ENCODE measurements at regions not wholly inside any gene's neighbourhood (a gene's known extent, or its start where the extent isn't known, plus 50 kb on each side); places are given as distances from the start of the nearest gene placed in this dataset.

GRCh38 chr22:49613511-49614270, 214.0 kb downstream of the BRD1 start:
- H3K4me1 ChIP-seq: peaks cover 0 to 21% (median 18%) of the 10 kb centered on the region in 10 experiments; a peak in 16 of 20 replicates
- H4K20me1 ChIP-seq: peaks cover 0 to 63% (median 17%) of the 10 kb centered on the region in 11 experiments; a peak in 14 of 22 replicates
- no peak overlapping the region for H3K9ac ChIP-seq
- peaks cover 20 to 43% (median 31%) of the 10 kb centered on the region in 11 experiments; a peak in 21 of 22 replicates for H3K9me3 ChIP-seq (replicated peaks in 1 of 11)
- no peak for TF ChIP-seq Cebpa-rat (IDR thresholded peaks at IDR 0.05)
- H3K27ac ChIP-seq: no peak overlapping the region
- H3K36me3 ChIP-seq: peaks cover 0 to 48% (median 16%) of the 10 kb centered on the region in 11 experiments; a peak in 11 of 22 replicates
- no peak overlapping the region for H3K4me3 ChIP-seq
- no peak overlapping the region for H3K4me2 ChIP-seq
- H3K27me3 ChIP-seq: no peaks in the 10 kb centered on the region

- Histone ChIP-seq H3K9me3 (replicated peaks in 1 of 11) (peaks cover 20 to 43% (median 31%) of the 10 kb centered on the region in 11 experiments; a peak in 21 of 22 replicates), H3K4me2 (no peak overlapping the region), H3K9ac (no peak overlapping the region), H4K20me1 (peaks cover 0 to 63% (median 12%) of the 10 kb centered on the region in 11 experiments; a peak in 12 of 22 replicates), H3K27ac (no peak overlapping the region), H3K36me3 (peaks cover 0 to 54% (median 16%) of the 10 kb centered on the region in 11 experiments; a peak in 11 of 22 replicates), H3K4me3 (no peak overlapping the region), H3K4me1 (peaks cover 0 to 16% (median 13%) of the 10 kb centered on the region in 10 experiments; a peak in 16 of 20 replicates), H3K27me3 (no peaks in the 10 kb centered on the region)
- no peak for TF ChIP-seq Cebpa-rat (IDR thresholded peaks at IDR 0.05)
Observed at GRCh38 chr22:49613108-49613507, 214.6 kb downstream of the BRD1 start.

- H3K4me1 ChIP-seq: no peaks in the 10 kb centered on the region
- TF ChIP-seq Cebpa-rat (IDR thresholded peaks at IDR 0.05): no peak
- H3K9me3 ChIP-seq (replicated peaks in 1 of 11): peaks cover 29 to 49% (median 42%) of the 10 kb centered on the region in 11 experiments
- H3K27me3 ChIP-seq: no peaks in the 10 kb centered on the region
- no peak overlapping the region for H3K4me2 ChIP-seq
- no peak overlapping the region for H3K4me3 ChIP-seq
- peaks cover 0 to 58% (median 23%) of the 10 kb centered on the region in 11 experiments; a peak in 13 of 22 replicates for H3K36me3 ChIP-seq
- H3K27ac ChIP-seq: no peak overlapping the region
- no peak overlapping the region for H3K9ac ChIP-seq
- H4K20me1 ChIP-seq: peaks cover 0 to 44% (median 0%) of the 10 kb centered on the region in 11 experiments; a peak in 3 of 22 replicates
Observed at GRCh38 chr22:49609207-49609876, 218.3 kb downstream of the BRD1 start.

- Histone ChIP-seq H3K9ac (no peak overlapping the region), H4K20me1 (peaks cover 0 to 39% (median 0%) of the 10 kb centered on the region in 11 experiments; a peak in 3 of 22 replicates), H3K9me3 (replicated peaks in 1 of 11) (peaks cover 31 to 49% (median 42%) of the 10 kb centered on the region in 11 experiments), H3K27me3 (no peaks in the 10 kb centered on the region), H3K4me1 (no peaks in the 10 kb centered on the region), H3K27ac (no peak overlapping the region), H3K4me2 (no peak overlapping the region), H3K4me3 (no peak overlapping the region), H3K36me3 (peaks cover 0 to 58% (median 22%) of the 10 kb centered on the region in 11 experiments; a peak in 14 of 22 replicates)
- no peak for TF ChIP-seq Cebpa-rat (IDR thresholded peaks at IDR 0.05)
Observed at GRCh38 chr22:49608660-49609059, 219.0 kb downstream of the BRD1 start.

- H4K20me1 ChIP-seq: peaks cover 0 to 40% (median 0%) of the 10 kb centered on the region in 11 experiments; a peak in 3 of 22 replicates
- H3K4me1 ChIP-seq: no peaks in the 10 kb centered on the region
- no peak overlapping the region for H3K9ac ChIP-seq
- no peaks in the 10 kb centered on the region for H3K27me3 ChIP-seq
- no peak overlapping the region for H3K4me3 ChIP-seq
- no peak for TF ChIP-seq Cebpa-rat (IDR thresholded peaks at IDR 0.05)
- H3K9me3 ChIP-seq (replicated peaks in 1 of 11): peaks cover 27 to 49% (median 41%) of the 10 kb centered on the region in 11 experiments
- peaks cover 0 to 58% (median 22%) of the 10 kb centered on the region in 11 experiments; a peak in 14 of 22 replicates for H3K36me3 ChIP-seq
- no peak overlapping the region for H3K4me2 ChIP-seq
- no peak overlapping the region for H3K27ac ChIP-seq
Observed at GRCh38 chr22:49608228-49608627, 219.4 kb downstream of the BRD1 start.

- no peak for TF ChIP-seq Cebpa-rat (IDR thresholded peaks at IDR 0.05)
- H4K20me1 ChIP-seq: peaks cover 0 to 44% (median 0%) of the 10 kb centered on the region in 11 experiments; a peak in 3 of 22 replicates
- H3K36me3 ChIP-seq: peaks cover 0 to 58% (median 21%) of the 10 kb centered on the region in 11 experiments; a peak in 14 of 22 replicates
- peaks cover 23 to 45% (median 38%) of the 10 kb centered on the region in 11 experiments for H3K9me3 ChIP-seq (replicated peaks in 1 of 11)
- H3K4me1 ChIP-seq: no peaks in the 10 kb centered on the region
- no peak overlapping the region for H3K9ac ChIP-seq
- no peak overlapping the region for H3K27ac ChIP-seq
- no peak overlapping the region for H3K4me3 ChIP-seq
- H3K4me2 ChIP-seq: no peak overlapping the region
- H3K27me3 ChIP-seq: no peaks in the 10 kb centered on the region
Observed at GRCh38 chr22:49607821-49608220, 219.9 kb downstream of the BRD1 start.

- Histone ChIP-seq H4K20me1 (peaks cover 0 to 53% (median 0%) of the 10 kb centered on the region in 11 experiments; a peak in 4 of 22 replicates), H3K36me3 (peaks cover 0 to 66% (median 21%) of the 10 kb centered on the region in 11 experiments; a peak in 12 of 22 replicates), H3K27ac (no peak overlapping the region), H3K4me2 (no peak overlapping the region), H3K4me1 (no peaks in the 10 kb centered on the region), H3K9ac (no peak overlapping the region), H3K4me3 (no peak overlapping the region), H3K9me3 (replicated peaks in 1 of 11) (peaks cover 22 to 36% (median 34%) of the 10 kb centered on the region in 11 experiments), H3K27me3 (no peaks in the 10 kb centered on the region)
- no peak for TF ChIP-seq Cebpa-rat (IDR thresholded peaks at IDR 0.05)
Observed at GRCh38 chr22:49606562-49607290, 220.9 kb downstream of the BRD1 start.

- Histone ChIP-seq H4K20me1 (peaks cover 0 to 62% (median 0%) of the 10 kb centered on the region in 11 experiments; a peak in 4 of 22 replicates), H3K36me3 (peaks cover 0 to 66% (median 21%) of the 10 kb centered on the region in 11 experiments; a peak in 12 of 22 replicates), H3K4me1 (peaks cover 0 to 5% (median 0%) of the 10 kb centered on the region in 10 experiments; a peak in 2 of 20 replicates), H3K4me3 (no peak overlapping the region), H3K9me3 (replicated peaks in 1 of 11) (peaks cover 22 to 36% (median 34%) of the 10 kb centered on the region in 11 experiments), H3K9ac (no peak overlapping the region), H3K4me2 (no peak overlapping the region), H3K27me3 (no peaks in the 10 kb centered on the region), H3K27ac (no peak overlapping the region)
- TF ChIP-seq Cebpa-rat (IDR thresholded peaks at IDR 0.05): no peak
Observed at GRCh38 chr22:49604732-49605302, 222.9 kb downstream of the BRD1 start.
